GM13977 (cell line): ENCODE measurements at regions not wholly inside any gene's neighbourhood (a gene's known extent, or its start where the extent isn't known, plus 50 kb on each side); places are given as distances from the start of the nearest gene placed in this dataset.
"Not testable (repeated sequence)": the region's sequence is repeated elsewhere in the genome, so short reads cannot be mapped to it uniquely, and the experiment has no call there.

Experiments used
- DNase-seq: peaks from one replicate; pipeline ENCODE4 v3.0.0; 2012; ENCODE audit warnings: low spot score
- in situ Hi-C: fragments of 300-500 bp; cut with MboI; formaldehyde crosslinking; loops from one replicate; pipeline ENCODE4 v1.12.0; 2022; ENCODE audit warnings: low sequenced_read_pairs, low pct_unique_long_range_greater_than_20kb, mixed read lengths, inconsistent platforms; ENCODE audit not compliant: unreplicated experiment
- TF ChIP-seq, protein P1 (sequence below): IDR thresholded peaks from 2 replicates; pipeline ENCODE4 v1.5.1; 2012; ENCODE audit warnings: mild to moderate bottlenecking, control low read depth; ENCODE audit not compliant: insufficient read depth; ENCODE audit errors: extremely low read depth, missing control alignments

DNA sequence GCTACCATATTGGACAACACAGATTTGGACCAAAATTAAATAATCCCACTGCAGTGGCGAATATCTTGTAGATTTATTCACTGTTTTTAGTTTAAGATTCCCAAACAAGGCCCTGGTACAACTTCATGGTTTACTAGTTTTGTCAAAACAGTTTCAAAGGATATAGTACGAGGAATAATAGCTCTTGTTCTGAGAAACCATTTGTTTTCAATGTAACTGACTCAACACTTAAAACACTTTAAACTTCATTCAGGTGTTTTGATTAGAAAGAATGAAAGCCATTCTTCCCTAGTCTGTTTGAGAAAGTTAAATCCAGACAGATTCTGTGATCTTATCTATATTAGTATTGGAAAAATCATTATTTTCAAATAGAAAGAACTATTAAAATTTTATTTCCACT lies 276.4 kb upstream of the MKLN1 start:
- no peak for DNase-seq
- TF ChIP-seq, protein P1, sequence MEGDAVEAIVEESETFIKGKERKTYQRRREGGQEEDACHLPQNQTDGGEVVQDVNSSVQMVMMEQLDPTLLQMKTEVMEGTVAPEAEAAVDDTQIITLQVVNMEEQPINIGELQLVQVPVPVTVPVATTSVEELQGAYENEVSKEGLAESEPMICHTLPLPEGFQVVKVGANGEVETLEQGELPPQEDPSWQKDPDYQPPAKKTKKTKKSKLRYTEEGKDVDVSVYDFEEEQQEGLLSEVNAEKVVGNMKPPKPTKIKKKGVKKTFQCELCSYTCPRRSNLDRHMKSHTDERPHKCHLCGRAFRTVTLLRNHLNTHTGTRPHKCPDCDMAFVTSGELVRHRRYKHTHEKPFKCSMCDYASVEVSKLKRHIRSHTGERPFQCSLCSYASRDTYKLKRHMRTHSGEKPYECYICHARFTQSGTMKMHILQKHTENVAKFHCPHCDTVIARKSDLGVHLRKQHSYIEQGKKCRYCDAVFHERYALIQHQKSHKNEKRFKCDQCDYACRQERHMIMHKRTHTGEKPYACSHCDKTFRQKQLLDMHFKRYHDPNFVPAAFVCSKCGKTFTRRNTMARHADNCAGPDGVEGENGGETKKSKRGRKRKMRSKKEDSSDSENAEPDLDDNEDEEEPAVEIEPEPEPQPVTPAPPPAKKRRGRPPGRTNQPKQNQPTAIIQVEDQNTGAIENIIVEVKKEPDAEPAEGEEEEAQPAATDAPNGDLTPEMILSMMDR = no peak
- in situ Hi-C loops = no loop called here

DNA sequence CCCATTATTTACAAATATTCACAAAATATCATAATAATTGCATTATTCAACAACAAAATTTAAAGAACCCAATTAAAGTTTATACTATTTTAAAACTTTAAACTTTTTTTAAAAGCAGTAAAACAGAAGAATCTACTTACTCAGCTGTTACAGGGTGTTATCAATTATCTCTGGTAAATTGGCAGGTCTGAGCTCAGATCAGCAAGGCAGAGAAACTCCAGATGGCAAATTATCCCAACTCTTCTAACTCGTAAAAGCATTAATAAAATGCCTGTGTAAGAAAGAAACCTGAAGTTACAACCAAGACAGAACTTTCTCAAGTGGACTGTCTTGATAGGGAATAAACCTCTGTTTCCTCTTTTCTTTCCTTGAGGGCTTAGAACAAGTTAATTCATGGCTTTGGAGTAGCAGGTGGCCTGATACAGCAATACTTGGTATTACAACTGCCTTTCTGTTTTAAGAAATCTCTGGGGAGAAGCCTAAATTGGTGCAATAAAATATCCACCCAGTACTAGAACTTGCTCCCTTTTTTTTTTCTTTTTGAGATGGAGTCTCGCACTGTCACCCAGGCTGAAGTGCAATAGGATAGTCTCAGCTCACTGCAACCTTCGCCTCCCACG lies 275.3 kb upstream of the MKLN1 start:
- no peak for DNase-seq
- TF ChIP-seq, protein P1 = no peak
- in situ Hi-C loops = no loop called here

DNA sequence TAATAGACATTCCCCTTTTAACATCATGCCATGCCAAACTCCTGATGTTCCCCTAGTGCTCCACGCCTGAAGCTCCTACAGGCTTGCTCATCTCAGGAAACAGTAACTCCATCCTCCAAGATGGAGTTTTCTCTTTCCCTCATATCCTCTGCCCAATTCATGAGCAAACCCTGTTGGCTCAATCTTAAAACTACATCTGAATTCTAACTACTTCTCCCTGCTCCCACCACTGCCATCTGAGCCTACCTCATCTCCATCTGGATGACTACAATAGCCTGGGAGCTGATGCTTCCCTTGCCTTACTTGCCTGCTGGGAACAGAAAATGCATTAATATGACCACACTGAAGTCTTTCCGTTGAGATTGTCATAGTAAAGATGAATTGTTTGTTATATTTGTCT lies 271.7 kb upstream of the MKLN1 start:
- in situ Hi-C loops = no loop called here
- DNase-seq = no peak
- TF ChIP-seq, protein P1 = no peak

DNA sequence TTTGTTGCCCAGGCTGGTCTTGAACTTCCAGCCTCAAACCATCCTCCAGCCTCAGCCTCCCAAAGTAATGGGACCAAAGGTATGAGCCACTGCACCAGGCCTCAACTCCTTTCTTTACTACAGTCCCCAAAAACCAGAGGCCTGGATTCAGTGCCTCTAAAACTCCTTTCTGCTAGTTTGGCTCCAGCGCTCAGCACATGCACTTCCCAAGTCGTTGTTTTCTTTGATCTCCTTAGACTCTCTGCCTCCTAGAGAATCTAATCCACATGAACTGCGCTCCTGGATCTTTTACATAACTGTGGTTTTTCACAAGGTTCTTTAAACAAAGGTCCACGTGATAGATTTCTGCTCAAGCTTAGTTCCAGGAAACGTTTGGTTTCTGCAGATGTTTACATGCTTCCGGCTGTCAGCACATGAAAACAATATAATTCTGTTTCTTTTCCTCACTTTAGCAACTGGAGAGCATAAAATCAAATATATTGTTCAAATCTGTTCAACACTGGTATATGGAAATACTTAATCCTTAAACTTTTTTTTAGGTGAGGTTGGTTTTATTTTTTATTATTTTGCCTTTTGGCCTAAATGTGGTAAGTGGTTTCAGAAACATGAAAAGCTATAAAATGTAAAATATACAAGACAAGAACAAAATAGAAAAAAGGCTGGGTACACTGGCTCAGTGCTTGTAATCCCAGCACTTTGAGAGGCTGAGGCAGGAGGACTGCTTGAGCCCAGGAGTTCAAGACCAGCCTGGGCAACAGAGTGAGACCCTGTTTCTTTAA lies 270.5 kb upstream of the MKLN1 start:
- peak; percentile 37 for DNase-seq
- in situ Hi-C loops = no loop called here
- TF ChIP-seq, protein P1 = no peak

DNA sequence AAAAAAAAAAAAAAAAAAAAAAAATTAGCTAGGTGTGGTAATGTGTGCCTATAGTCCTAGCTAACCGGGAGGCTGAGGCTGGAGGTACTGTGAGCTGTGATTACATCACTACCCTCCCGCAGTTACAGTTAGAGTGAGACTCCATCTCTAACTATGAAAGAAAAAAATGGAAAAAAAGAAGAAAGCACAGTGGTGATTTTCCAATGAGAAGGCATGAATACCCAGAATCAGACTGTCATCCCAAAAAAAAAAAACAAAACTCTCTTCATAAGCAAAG lies 269.9 kb upstream of the MKLN1 start:
- in situ Hi-C loops = no loop called here
- no peak for DNase-seq
- TF ChIP-seq, protein P1 = no peak

DNA sequence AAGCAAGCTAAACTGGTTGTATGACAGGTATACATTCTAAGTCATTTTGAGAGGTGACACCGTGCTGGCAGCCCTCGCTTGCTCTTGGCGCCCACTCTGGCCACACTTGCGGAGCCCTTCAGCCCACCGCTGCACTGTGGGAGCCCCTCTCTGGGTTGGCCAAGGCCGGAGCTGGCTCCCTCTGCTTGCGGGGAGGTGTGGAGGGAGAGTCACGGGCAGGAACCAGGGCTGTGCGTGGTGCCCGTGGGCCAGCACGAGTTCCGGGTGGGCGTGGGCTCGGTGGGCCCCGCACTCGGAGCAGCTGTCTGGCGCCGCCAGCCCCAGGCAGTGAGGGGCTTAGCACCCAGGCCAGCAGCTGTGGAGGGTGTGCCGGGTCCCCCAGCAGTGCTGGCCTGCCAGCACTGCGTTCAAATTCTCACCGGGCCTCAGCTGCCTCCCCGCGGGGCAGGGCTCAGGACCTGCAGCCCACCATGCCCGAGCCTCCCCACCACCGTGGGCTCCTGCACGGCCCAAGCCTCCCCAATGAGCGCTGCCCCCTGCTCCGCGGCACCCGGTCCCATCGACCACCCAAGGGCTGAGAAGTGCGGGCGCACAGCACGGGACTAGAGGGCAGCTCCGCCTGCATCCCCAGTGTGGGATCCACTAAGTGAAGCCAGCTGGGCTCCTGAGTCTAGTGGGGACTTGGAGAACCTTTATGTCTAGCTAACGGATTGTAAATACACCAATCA lies 269.0 kb upstream of the MKLN1 start:
- in situ Hi-C loops = not testable (repeated sequence)

DNA sequence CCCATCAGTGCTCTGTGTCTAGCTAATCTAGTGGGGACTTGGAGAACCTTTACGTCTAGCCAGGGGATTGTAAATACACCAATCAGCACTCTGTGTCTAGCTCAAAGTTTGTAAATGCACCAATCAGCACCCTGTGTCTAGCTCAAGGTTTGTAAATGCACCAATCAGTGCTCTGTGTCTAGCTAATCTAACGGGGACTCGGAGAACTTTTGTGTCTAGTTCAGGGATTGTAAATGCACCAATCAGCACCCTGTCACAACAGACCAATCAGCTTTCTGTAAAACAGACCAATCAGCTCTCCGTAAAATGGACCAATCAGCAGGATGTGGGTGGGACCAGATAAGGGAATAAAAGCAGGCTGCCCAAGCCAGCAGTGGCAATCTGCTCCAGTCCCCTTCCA lies 268.3 kb upstream of the MKLN1 start:
- in situ Hi-C loops = not testable (repeated sequence)

More for the DNA sequence above, 269.0 kb upstream of the MKLN1 start:
- DNase-seq = not testable (repeated sequence)

More for the DNA sequence above, 268.3 kb upstream of the MKLN1 start:
- DNase-seq = not testable (repeated sequence)
